PC-9 (cell line): ENCODE measurements at regions not wholly inside any gene's neighbourhood (a gene's known extent, or its start where the extent isn't known, plus 50 kb on each side); places are given as distances from the start of the nearest gene placed in this dataset.

Experiments
- BruUV-seq: library from RNA; stranded (reverse); fragments of 400-500 nt; replicated peaks from 2 replicates; lab custom pipeline; 2021; lab: Mats Ljungman, UMichigan
- CTCF ChIA-PET: fragments of 300-600 bp; sonication (Branson Sonifier 250); formaldehyde crosslinking; loops from one replicate; lab custom pipeline; 2022; ENCODE audit warnings: antibody characterized with exemption; lab: Charles Lee
- POLR2A ChIA-PET: fragments of 300-600 bp; sonication (Branson Sonifier 250); formaldehyde crosslinking; loops from one replicate; lab custom pipeline; 2022; ENCODE audit warnings: antibody characterized with exemption; ENCODE audit not compliant: unreplicated experiment; lab: Charles Lee
- DNase-seq, 2 experiments: peaks; one replicate each; pipeline versions ENCODE4 v3.0.0 to v3.0.0-alpha.2; 2015 to 2022; ENCODE audit warnings: mixed read lengths in 1 of 2
- H2AFZ ChIP-seq: fragments of 200-600 bp; sonication (generic); 2 replicates; pipeline ENCODE4 v1.8.1; 2017; ENCODE audit warnings: antibody characterized with exemption
- H3F3A ChIP-seq: fragments of 200-600 bp; sonication (generic); 2 replicates; pipeline ENCODE4 v1.8.1; 2017; ENCODE audit warnings: antibody characterized with exemption, mild to moderate bottlenecking, low read depth; ENCODE audit not compliant: insufficient read depth
- H3K27ac ChIP-seq: fragments of 200-600 bp; sonication (generic); 2 replicates; pipeline ENCODE4 v1.6.1; 2016; ENCODE audit warnings: mixed run types
- H3K27me3 ChIP-seq: fragments of 200-600 bp; sonication (generic); 2 replicates; pipeline ENCODE4 v1.6.1; 2016; ENCODE audit warnings: low read depth, mixed run types; ENCODE audit not compliant: insufficient read depth
- H3K36me3 ChIP-seq: fragments of 200-600 bp; sonication (generic); 2 replicates; pipeline ENCODE4 v1.6.1; 2016; ENCODE audit warnings: low read depth, mixed run types
- H3K4me1 ChIP-seq: fragments of 200-600 bp; sonication (generic); replicated peaks from 2 replicates; pipeline ENCODE4 v1.6.1; 2016; ENCODE audit warnings: mixed run types; ENCODE audit not compliant: insufficient read depth
- H3K4me2 ChIP-seq: fragments of 200-600 bp; sonication (generic); 2 replicates; pipeline ENCODE4 v1.6.1; 2017; ENCODE audit warnings: mixed run types
- H3K4me3 ChIP-seq: fragments of 200-600 bp; sonication (generic); 2 replicates; pipeline ENCODE4 v1.6.1; 2016; ENCODE audit warnings: mixed run types
- H3K79me2 ChIP-seq: fragments of 200-600 bp; sonication (generic); 2 replicates; pipeline ENCODE4 v1.6.1; 2017; ENCODE audit warnings: low read depth, mixed run types
- H3K9me2 ChIP-seq: fragments of 200-600 bp; sonication (generic); 2 replicates; pipeline ENCODE4 v1.8.1; 2017; ENCODE audit warnings: mild to moderate bottlenecking; ENCODE audit not compliant: insufficient read depth
- H3K9me3 ChIP-seq: fragments of 200-600 bp; sonication (generic); 2 replicates; pipeline ENCODE4 v1.8.1; 2016; ENCODE audit warnings: low read depth; ENCODE audit not compliant: insufficient read depth
- H4K20me1 ChIP-seq: fragments of 200-600 bp; sonication (generic); 2 replicates; pipeline ENCODE4 v1.8.1; 2017; ENCODE audit not compliant: insufficient read depth
- EZH2 ChIP-seq: fragments of 200-600 bp; sonication (generic); IDR thresholded peaks from 2 replicates; pipeline ENCODE4 v1.8.0; 2017; ENCODE audit warnings: antibody characterized with exemption, low read depth
- intact Hi-C: fragments of 100-400 bp; cut with micrococcal nuclease; formaldehyde crosslinking; loops from one replicate; pipeline ENCODE4 v1.10.0; 2022; ENCODE audit not compliant: unreplicated experiment
- TF ChIP-seq, protein P1 (sequence below): fragments of 200-600 bp; sonication (generic); conservative IDR thresholded peaks from 2 replicates; pipeline ENCODE4 v1.6.1; 2017; ENCODE audit warnings: mixed run types, antibody characterized with exemption, mild to moderate bottlenecking, moderate library complexity

DNA sequence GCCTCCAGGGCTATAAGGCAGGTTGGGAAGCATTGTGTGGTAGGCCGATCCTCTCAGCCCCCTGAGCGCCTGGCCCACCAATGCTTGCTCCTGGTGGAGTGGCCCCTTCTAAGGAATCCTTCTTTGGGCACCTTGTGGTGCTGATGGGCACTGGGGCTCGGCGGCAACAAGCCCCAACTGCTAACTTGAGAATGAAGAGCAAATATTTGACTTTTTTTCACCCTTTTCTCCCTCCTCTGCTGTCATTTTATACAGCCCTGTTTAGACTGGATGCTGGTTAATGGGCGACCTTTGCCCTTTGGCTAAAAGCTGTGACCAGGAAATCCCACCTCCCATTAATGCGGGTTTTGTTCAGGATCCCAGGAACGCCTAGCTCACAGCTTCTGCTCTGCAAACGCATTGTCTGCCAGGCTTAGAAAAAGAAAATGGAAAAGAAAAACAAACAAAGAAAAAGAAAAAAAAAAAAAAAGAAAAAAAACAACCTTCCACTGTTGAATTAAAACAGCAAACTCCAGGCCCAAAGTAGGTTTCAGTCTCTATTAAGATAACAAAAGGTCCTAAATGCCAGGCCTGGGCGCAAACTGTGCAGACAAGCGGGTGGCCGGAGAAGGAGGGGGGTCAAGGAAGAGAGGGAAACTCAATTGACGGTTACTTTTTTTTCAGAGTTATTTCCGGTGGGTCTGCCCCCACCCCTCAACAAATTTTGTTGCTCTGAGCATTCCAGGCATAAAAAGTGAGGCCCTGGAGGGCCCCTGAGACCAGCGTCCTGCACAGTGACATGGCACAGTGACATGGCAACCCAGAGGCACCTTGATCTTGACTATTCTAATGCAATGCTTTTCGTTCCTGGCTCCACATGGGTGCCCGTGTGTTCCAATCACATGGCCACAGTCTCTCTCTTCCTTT is 301.4 kb downstream of the MAF start:
- CTCF ChIA-PET: no interaction called here

DNA sequence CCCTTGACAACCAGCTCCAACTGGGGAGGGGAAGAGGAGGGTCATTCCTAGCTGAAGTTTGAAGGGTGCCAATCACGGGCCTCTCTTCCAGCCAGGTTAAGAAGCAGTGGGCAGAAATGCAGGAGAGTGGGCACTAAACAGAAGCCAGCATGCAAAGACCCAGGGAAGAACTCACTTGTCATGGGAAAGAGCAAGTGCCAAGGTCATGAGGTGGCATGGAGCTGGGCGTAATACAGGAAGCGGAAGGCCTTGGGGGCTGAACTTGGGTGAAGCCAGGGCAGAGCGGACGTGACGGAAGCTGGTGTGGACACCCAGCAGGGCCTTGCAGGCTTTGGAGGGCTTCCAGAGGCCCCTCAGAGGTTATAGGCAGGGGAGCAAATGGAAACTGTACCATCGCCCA is 302.1 kb downstream of the MAF start:
- Histone ChIP-seq H3K27me3 (peaks cover 29% of the 10 kb centered on the region; the same call in 1 of the 2 replicates), H3F3A (no peaks in the 10 kb centered on the region), H3K4me3 (no peak overlapping the region), H4K20me1 (no peaks in the 10 kb centered on the region), H3K4me2 (no peak overlapping the region), H3K4me1 (no peaks in the 10 kb centered on the region), H3K27ac (no peak overlapping the region), H3K79me2 (no peaks in the 10 kb centered on the region), H3K9me3 (no peaks in the 10 kb centered on the region), H3K9me2 (no peaks in the 10 kb centered on the region), H3K36me3 (no peaks in the 10 kb centered on the region), H2AFZ (no peak overlapping the region)
- intact Hi-C loops: no loop called here
- POLR2A ChIA-PET: no interaction called here
- no peak for DNase-seq
- no TSS peak for BruUV-seq
- CTCF ChIA-PET: no interaction called here
- TF ChIP-seq, protein P1, sequence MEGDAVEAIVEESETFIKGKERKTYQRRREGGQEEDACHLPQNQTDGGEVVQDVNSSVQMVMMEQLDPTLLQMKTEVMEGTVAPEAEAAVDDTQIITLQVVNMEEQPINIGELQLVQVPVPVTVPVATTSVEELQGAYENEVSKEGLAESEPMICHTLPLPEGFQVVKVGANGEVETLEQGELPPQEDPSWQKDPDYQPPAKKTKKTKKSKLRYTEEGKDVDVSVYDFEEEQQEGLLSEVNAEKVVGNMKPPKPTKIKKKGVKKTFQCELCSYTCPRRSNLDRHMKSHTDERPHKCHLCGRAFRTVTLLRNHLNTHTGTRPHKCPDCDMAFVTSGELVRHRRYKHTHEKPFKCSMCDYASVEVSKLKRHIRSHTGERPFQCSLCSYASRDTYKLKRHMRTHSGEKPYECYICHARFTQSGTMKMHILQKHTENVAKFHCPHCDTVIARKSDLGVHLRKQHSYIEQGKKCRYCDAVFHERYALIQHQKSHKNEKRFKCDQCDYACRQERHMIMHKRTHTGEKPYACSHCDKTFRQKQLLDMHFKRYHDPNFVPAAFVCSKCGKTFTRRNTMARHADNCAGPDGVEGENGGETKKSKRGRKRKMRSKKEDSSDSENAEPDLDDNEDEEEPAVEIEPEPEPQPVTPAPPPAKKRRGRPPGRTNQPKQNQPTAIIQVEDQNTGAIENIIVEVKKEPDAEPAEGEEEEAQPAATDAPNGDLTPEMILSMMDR: no peak
- no peak for TF ChIP-seq EZH2

More for the DNA sequence above, 301.4 kb downstream of the MAF start:
- POLR2A ChIA-PET: no interaction called here
- Histone ChIP-seq H3F3A (no peaks in the 10 kb centered on the region), H3K9me2 (no peaks in the 10 kb centered on the region), H3K27ac (no peak overlapping the region), H3K4me3 (no peak overlapping the region), H3K27me3 (peaks cover 36% of the 10 kb centered on the region; the same call in 1 of the 2 replicates), H3K4me1 (no peaks in the 10 kb centered on the region), H3K36me3 (no peaks in the 10 kb centered on the region), H4K20me1 (no peaks in the 10 kb centered on the region), H3K9me3 (no peaks in the 10 kb centered on the region), H2AFZ (no peak overlapping the region), H3K79me2 (no peaks in the 10 kb centered on the region), H3K4me2 (no peak overlapping the region)
- BruUV-seq: no TSS peak
- TF ChIP-seq EZH2: no peak
- TF ChIP-seq, protein P1: no peak
- intact Hi-C loops: no loop called here
- no peak for DNase-seq

DNA sequence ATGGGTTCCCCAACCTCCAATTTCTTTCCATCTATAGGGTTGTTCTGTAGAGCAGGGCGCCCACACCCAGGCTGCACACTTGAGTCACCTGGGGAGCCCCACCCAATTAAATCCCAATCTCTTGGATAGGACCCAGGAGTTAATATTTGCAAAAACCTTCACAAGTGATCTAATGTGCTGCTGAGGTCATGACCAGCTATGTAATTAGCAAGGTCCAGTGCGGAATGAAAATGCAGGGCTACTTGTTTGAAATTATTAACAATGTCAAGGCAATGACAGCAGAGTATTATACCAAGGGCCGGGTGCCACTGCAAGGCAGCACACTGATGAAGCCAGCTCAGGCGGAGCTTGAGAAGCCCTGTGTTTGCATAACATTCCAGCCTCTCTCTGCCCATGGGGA is 302.7 kb downstream of the MAF start:
- no peak for TF ChIP-seq EZH2
- TF ChIP-seq, protein P1: no peak
- Histone ChIP-seq H4K20me1 (no peaks in the 10 kb centered on the region), H3K27ac (no peak overlapping the region), H3F3A (no peaks in the 10 kb centered on the region), H2AFZ (no peak overlapping the region), H3K9me2 (no peaks in the 10 kb centered on the region), H3K4me2 (no peak overlapping the region), H3K9me3 (no peaks in the 10 kb centered on the region), H3K4me3 (no peak overlapping the region), H3K27me3 (peaks cover 22% of the 10 kb centered on the region; the same call in 1 of the 2 replicates), H3K79me2 (no peaks in the 10 kb centered on the region), H3K4me1 (no peaks in the 10 kb centered on the region), H3K36me3 (no peaks in the 10 kb centered on the region)
- BruUV-seq: no TSS peak
- POLR2A ChIA-PET: no interaction called here
- CTCF ChIA-PET: no interaction called here
- DNase-seq: no peak
- intact Hi-C loops: no loop called here
